CD1c-positive myeloid dendritic cell (primary cell): ENCODE measurements at regions not wholly inside any gene's neighbourhood (a gene's known extent, or its start where the extent isn't known, plus 50 kb on each side); places are given as distances from the start of the nearest gene placed in this dataset.
"Not testable (repeated sequence)": the region's sequence is repeated elsewhere in the genome, so short reads cannot be mapped to it uniquely, and the experiment has no call there.

Source experiments
- DNase-seq: peaks from one replicate; pipeline ENCODE4 v3.0.0-alpha.2; 2016; ENCODE audit errors: extremely low spot score

GRCh38 chr10:125236091-125236490 is 75.7 kb upstream of the CTBP2 start:
- DNase-seq = no peak

- no peak for DNase-seq
Observed at GRCh38 chr10:125235093-125236069, 75.0 kb upstream of the CTBP2 start.

- not testable (repeated sequence) for DNase-seq
Observed at GRCh38 chr10:125234576-125234975, 74.2 kb upstream of the CTBP2 start.

GRCh38 chr10:125233726-125234125 is 73.4 kb upstream of the CTBP2 start:
- no peak for DNase-seq

GRCh38 chr10:125232841-125233240 is 72.5 kb upstream of the CTBP2 start:
- no peak for DNase-seq

GRCh38 chr10:125231813-125232475 is 71.6 kb upstream of the CTBP2 start:
- DNase-seq = no peak

- DNase-seq = no peak
Observed at GRCh38 chr10:125231116-125231812, 70.9 kb upstream of the CTBP2 start.

- DNase-seq = no peak
Observed at GRCh38 chr10:125230251-125230650, 69.9 kb upstream of the CTBP2 start.

- not testable (repeated sequence) for DNase-seq
Observed at GRCh38 chr10:125228245-125228940, 68.0 kb upstream of the CTBP2 start.

GRCh38 chr10:125227546-125227945 is 67.2 kb upstream of the CTBP2 start:
- no peak for DNase-seq

GRCh38 chr10:125226823-125227222 is 66.5 kb upstream of the CTBP2 start:
- DNase-seq = no peak

GRCh38 chr10:125226005-125226404 is 65.6 kb upstream of the CTBP2 start:
- no peak for DNase-seq

GRCh38 chr10:125225051-125225450 is 64.7 kb upstream of the CTBP2 start:
- DNase-seq = no peak

- no peak for DNase-seq
Observed at GRCh38 chr10:125222515-125223308, 62.3 kb upstream of the CTBP2 start.

GRCh38 chr10:125221716-125222115 is 61.4 kb upstream of the CTBP2 start:
- no peak for DNase-seq

- DNase-seq = no peak
Observed at GRCh38 chr10:125219776-125220175, 59.4 kb upstream of the CTBP2 start.

- DNase-seq = no peak
Observed at GRCh38 chr10:125218967-125219366, 58.6 kb upstream of the CTBP2 start.

GRCh38 chr10:125217990-125218675 is 57.8 kb upstream of the CTBP2 start:
- DNase-seq = no peak

- DNase-seq = no peak
Observed at GRCh38 chr10:125216861-125217260, 56.5 kb upstream of the CTBP2 start.

- no peak for DNase-seq
Observed at GRCh38 chr10:125216309-125216708, 55.9 kb upstream of the CTBP2 start.

- no peak for DNase-seq
Observed at GRCh38 chr10:125214283-125214570, 53.9 kb upstream of the CTBP2 start.
